Aorta (tissue), 5 donors: ENCODE measurements at regions not wholly inside any gene's neighbourhood (a gene's known extent, or its start where the extent isn't known, plus 50 kb on each side); places are given as distances from the start of the nearest gene placed in this dataset.

Source experiments
- ATAC-seq: fragments of 200-7000 bp; cut with Tn5 transposase; one replicate; pipeline ENCODE4 v1.9.1; 2022; ENCODE audit warnings: moderate library complexity; ENCODE audit not compliant: low FRiP score
- DNase-seq, 2 donors: peaks; one replicate each; pipeline ENCODE4 v3.0.0-alpha.2; 2020
- H3K27ac ChIP-seq, 2 donors: one replicate each; pipeline ENCODE4 v1.5.1; 2013; ENCODE audit warnings: low read length in 2 of 2, mild to moderate bottlenecking in 2 of 2, moderate library complexity in 2 of 2, control low read depth in 1 of 2, inconsistent platforms in 1 of 2, low read depth in 1 of 2
- H3K27me3 ChIP-seq, 2 donors: one replicate each; pipeline ENCODE4 v1.6.1; 2013; ENCODE audit warnings: control low read depth in 1 of 2, low read length in 1 of 2, mild to moderate bottlenecking in 1 of 2, moderate library complexity in 1 of 2; ENCODE audit not compliant: insufficient read depth in 2 of 2, control insufficient read depth in 1 of 2
- H3K36me3 ChIP-seq, 2 donors: one replicate each; pipeline ENCODE4 v1.6.1; 2013; ENCODE audit warnings: control low read depth in 1 of 2, low read length in 1 of 2, mild to moderate bottlenecking in 1 of 2; ENCODE audit not compliant: insufficient read depth in 2 of 2, control insufficient read depth in 1 of 2
- H3K4me1 ChIP-seq, 2 donors: one replicate each; pipeline ENCODE4 v1.6.1; 2013; ENCODE audit warnings: low read length in 2 of 2, control low read depth in 1 of 2, mild to moderate bottlenecking in 1 of 2, moderate library complexity in 1 of 2; ENCODE audit not compliant: insufficient read depth in 2 of 2, control insufficient read depth in 1 of 2
- H3K4me3 ChIP-seq, 2 donors: one replicate each; pipeline ENCODE4 v1.5.1; 2013; ENCODE audit warnings: low read length in 2 of 2, control low read depth in 1 of 2, mild to moderate bottlenecking in 1 of 2
- H3K9me3 ChIP-seq: one replicate; pipeline ENCODE4 v1.6.1; 2013; ENCODE audit warnings: mild to moderate bottlenecking, low read length; ENCODE audit not compliant: control insufficient read depth
- WGBS, 2 donors: extraction: QIAGEN DNeasy Blood & Tissue Kit; methylation state at CpG; one replicate each; pipeline ENCODE4 v1.1.7; 2013; 5-methylcytosine and 5-hydroxymethylcytosine counted together
- intact Hi-C, 2 donors: fragments of 100-400 bp; cut with DNase I; formaldehyde crosslinking; loops; one replicate each; pipeline versions ENCODE4 v1.14.2 to v1.15.0; 2022
- donor health status: healthy with polysubstance abuse.
- donor health status: Bipolar disorder and iron deficiency.
- donor health status: DM: no; HTN: no; CAD: no.
- donor health status: DM: no; HTN: no; CAD: no.
- donor health status: DM: yes; HTN: yes; CAD: no.

GRCh38 chr5:175214152-175214551 lies 229.8 kb downstream of the DRD1 start:
- intact Hi-C loops: loop anchor here in 1 of 2 donors (10.0 kb wide), 2 partner anchors 231 to 259 kb away; partner anchors contain the start of gene DRD1
- Histone ChIP-seq H3K36me3 (no peaks in the 10 kb centered on the region), H3K4me1 (peaks cover 5 to 9% of the 10 kb centered on the region in 2 donors), H3K27me3 (no peaks in the 10 kb centered on the region), H3K9me3 (no peaks in the 10 kb centered on the region), H3K4me3 (no peak overlapping the region), H3K27ac (peak overlapping the region in 1 of 2 donors; percentile 29)
- DNase-seq: peak; percentile 89 to 91
- no peak for ATAC-seq
- 0 to 2% methylated on average over 2 of the region's 2 CpGs for WGBS, 2 donors

DNA sequence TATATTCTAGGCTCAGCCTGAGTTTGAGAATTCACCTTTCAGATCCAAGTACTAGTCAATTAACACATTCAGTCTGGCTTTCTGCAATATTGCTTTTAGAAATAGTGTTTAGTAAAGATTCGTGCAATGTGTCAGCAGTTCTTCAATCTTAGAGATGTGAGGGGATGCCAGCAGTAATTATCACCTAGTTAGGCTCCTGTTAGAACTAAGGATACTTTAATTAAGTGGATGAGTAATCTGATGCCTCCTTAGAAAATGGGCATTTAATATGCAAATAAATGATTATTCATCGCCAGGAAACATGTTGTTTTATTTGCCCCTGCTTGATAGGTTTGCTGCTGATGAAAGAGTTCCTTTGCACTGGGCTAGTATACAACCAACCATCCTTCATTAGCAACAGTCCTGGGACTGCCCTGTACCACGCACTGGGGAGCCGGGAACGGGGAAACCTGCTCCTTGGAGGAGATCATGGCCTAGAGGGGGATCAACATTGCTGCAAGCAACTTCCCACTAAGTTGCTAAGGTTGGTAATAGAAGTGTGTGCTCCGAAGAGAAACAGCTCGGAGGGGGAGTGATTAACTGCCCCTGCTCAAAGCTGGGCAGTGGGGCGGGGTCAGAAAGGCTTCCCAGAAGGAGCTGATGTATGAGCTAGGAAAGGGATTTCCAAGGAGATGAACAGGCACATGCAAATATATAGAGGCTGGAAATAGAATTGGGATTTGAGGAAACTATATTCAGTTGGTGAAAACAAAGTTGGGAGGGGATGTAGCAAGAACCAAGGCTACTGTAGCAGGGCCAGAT lies 231.8 kb downstream of the DRD1 start:
- no peak overlapping the region for H3K27ac ChIP-seq
- H3K36me3 ChIP-seq: no peaks in the 10 kb centered on the region
- peaks cover 0 to 9% of the 10 kb centered on the region in 2 donors for H3K4me1 ChIP-seq
- no peak overlapping the region for H3K4me3 ChIP-seq
- no peaks in the 10 kb centered on the region for H3K27me3 ChIP-seq
- ATAC-seq: no peak
- no peak for DNase-seq
- no peaks in the 10 kb centered on the region for H3K9me3 ChIP-seq
- WGBS, 2 donors: 92% methylated on average over 8 of the region's 8 CpGs
- intact Hi-C loops: loop anchor here in 1 of 2 donors (10.0 kb wide), 2 partner anchors 233 to 257 kb away; partner anchors contain the start of gene DRD1

GRCh38 chr5:175207321-175208040 lies 236.5 kb downstream of the DRD1 start:
- ATAC-seq: no peak
- intact Hi-C loops: no loop called here
- no peaks in the 10 kb centered on the region for H3K36me3 ChIP-seq
- H3K9me3 ChIP-seq: no peaks in the 10 kb centered on the region
- H3K27me3 ChIP-seq: no peaks in the 10 kb centered on the region
- WGBS, 2 donors: 76 to 79% methylated on average over 18 of the region's 18 CpGs
- H3K27ac ChIP-seq: no peak overlapping the region
- peaks cover 0 to 3% of the 10 kb centered on the region in 2 donors for H3K4me1 ChIP-seq
- no peak overlapping the region for H3K4me3 ChIP-seq
- no peak for DNase-seq

- no peak overlapping the region for H3K27ac ChIP-seq
- H3K27me3 ChIP-seq: no peaks in the 10 kb centered on the region
- no peak for DNase-seq
- no peaks in the 10 kb centered on the region for H3K36me3 ChIP-seq
- H3K4me1 ChIP-seq: peaks cover 0 to 3% of the 10 kb centered on the region in 2 donors
- no peaks in the 10 kb centered on the region for H3K9me3 ChIP-seq
- WGBS, 2 donors: 7 to 13% methylated on average over 4 of the region's 4 CpGs
- H3K4me3 ChIP-seq: no peak overlapping the region
- ATAC-seq: peak; percentile 24
- intact Hi-C loops: no loop called here
Measured at GRCh38 chr5:175206669-175207068, 237.3 kb downstream of the DRD1 start.

GRCh38 chr5:175202463-175203068 lies 241.4 kb downstream of the DRD1 start:
- no peaks in the 10 kb centered on the region for H3K36me3 ChIP-seq
- ATAC-seq: no peak

GRCh38 chr5:175201393-175201792 lies 242.6 kb downstream of the DRD1 start:
- no peaks in the 10 kb centered on the region for H3K36me3 ChIP-seq
- no peak for ATAC-seq

More at GRCh38 chr5:175202463-175203068, 241.4 kb downstream of the DRD1 start:
- no peak overlapping the region for H3K4me3 ChIP-seq
- H3K9me3 ChIP-seq: no peaks in the 10 kb centered on the region
- H3K27me3 ChIP-seq: no peaks in the 10 kb centered on the region
- intact Hi-C loops: no loop called here
- no peak overlapping the region for H3K27ac ChIP-seq
- 42 to 45% methylated on average over 4 of the region's 4 CpGs for WGBS, 2 donors
- peaks cover 0 to 3% of the 10 kb centered on the region in 2 donors for H3K4me1 ChIP-seq
- DNase-seq: peak in 1 of 2 donors; percentile 57

DNA sequence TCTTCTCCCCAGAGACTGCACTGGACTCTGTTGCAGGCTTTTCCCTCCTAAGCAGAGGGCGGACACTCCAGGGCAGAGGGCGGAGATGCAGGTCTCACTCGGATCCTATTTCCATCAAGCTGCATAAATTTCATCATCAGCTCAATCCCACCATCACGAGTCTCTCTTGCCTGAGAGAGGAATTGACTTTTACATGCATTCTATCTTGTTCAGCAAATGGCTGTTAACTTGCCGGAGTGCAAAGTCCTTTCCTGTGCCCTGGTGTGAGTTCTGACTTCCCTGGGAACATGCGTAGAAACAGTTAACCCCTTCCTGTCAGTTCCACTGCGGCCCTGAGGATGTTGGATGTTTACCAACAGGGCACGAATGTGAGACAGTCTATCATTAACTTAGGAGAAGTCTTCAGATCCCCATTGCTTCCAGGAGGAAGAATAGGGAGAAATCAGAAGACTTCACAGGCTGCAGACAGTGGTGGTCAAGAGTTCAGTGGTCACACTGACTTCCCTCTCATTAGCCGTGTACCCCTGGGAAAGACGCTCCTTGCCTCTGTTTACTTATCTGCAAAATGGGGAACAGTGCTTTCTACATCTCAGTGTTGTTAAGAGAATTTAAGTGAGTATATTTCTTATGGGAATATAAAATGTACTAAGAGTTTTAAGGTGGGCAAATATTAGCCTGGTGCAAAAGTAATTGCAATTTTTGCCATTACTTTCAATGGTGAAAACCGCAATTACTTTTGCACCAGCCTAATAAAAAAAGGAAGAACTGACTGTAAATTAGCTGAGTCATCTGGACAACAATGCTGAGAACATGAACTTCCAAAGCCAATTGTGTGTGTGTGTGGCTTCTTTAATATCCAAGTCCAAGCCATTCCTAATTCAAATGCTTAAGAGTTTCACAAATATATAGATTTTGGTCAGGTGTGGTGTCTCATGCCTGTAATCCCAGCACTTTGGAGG lies 248.0 kb downstream of the DRD1 start:
- H3K9me3 ChIP-seq: peaks cover 4% of the 10 kb centered on the region
- intact Hi-C loops: no loop called here
- H3K4me3 ChIP-seq: no peak overlapping the region
- no peaks in the 10 kb centered on the region for H3K36me3 ChIP-seq
- 41 to 48% methylated on average over 11 of the region's 11 CpGs for WGBS, 2 donors
- no peak for DNase-seq
- H3K27me3 ChIP-seq: no peaks in the 10 kb centered on the region
- ATAC-seq: no peak
- H3K4me1 ChIP-seq: no peaks in the 10 kb centered on the region
- H3K27ac ChIP-seq: no peak overlapping the region

More at GRCh38 chr5:175201393-175201792, 242.6 kb downstream of the DRD1 start:
- Histone ChIP-seq H3K9me3 (no peaks in the 10 kb centered on the region), H3K4me1 (no peaks in the 10 kb centered on the region), H3K4me3 (no peak overlapping the region), H3K27me3 (no peaks in the 10 kb centered on the region), H3K27ac (no peak overlapping the region)
- no peak for DNase-seq
- WGBS, 2 donors: 84 to 88% methylated on average over 5 of the region's 5 CpGs
- intact Hi-C loops: no loop called here

- 96% methylated on average over 3 of the region's 3 CpGs for WGBS, 2 donors
- intact Hi-C loops: no loop called here
Measured at GRCh38 chr5:175181331-175181730, 262.7 kb downstream of the DRD1 start.

More at GRCh38 chr5:175181331-175181730, 262.7 kb downstream of the DRD1 start:
- ATAC-seq: no peak
- Histone ChIP-seq H3K4me3 (no peak overlapping the region), H3K36me3 (no peaks in the 10 kb centered on the region), H3K4me1 (peaks cover 0 to 2% of the 10 kb centered on the region in 2 donors), H3K9me3 (no peaks in the 10 kb centered on the region), H3K27ac (no peak overlapping the region), H3K27me3 (no peaks in the 10 kb centered on the region)
- DNase-seq: no peak
